ENCODE measurements at regions not wholly inside any gene's neighbourhood (a gene's known extent, or its start where the extent isn't known, plus 50 kb on each side); places are given as distances from the start of the nearest gene placed in this dataset.
A peak's percentile ranks its signal among the peaks of the same experiment; 100 is the strongest.

DNA sequence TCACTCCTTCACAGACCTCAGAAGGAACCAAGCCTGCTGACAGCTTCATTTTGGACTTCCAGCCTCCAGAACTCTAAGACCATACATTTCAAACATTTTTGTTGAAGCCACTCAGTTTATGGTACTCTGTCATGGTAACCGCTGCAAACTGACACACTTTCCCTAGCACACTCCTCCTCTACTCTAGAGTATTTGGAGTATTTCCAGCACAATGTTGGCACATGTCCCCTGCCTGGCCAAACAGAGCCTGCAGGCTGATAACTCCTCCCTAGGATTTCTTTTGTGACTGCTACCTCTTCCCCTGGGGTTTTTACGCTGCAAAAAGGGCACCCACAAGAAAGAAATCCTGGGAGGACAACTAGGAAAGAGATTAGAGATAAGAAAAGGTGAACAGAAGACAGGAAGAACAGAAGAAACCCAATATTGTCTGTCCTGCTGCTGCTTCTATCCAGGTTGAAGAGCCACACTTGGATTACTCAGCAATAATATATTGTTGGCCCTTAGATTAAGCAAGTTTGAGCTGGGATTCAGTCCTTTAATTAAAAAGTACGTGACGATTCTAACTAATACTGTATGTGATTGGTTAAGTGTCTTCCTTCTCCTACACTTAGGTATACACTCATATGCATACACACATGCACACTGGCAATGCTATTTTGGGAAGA, 844.1 kb downstream of the LTN1 start:
- Histone ChIP-seq H3K9ac (ENCODE audit: insufficient read depth in 1 of 2, low read length in 2 of 2) (no peak overlapping the region), H3K27ac (ENCODE audit: low read depth in 1 of 2, low read length in 1 of 2) (no peak overlapping the region), H3K27me3 (ENCODE audit: control insufficient read depth in 3 of 3, insufficient read depth in 3 of 3, low read length in 2 of 3) (no peaks in the 10 kb centered on the region), H3K9me3 (ENCODE audit: control insufficient read depth in 4 of 4, insufficient read depth in 3 of 4, low read length in 3 of 4) (no peaks in the 10 kb centered on the region), H3K36me3 (ENCODE audit: control insufficient read depth in 4 of 4, insufficient read depth in 4 of 4, low read length in 4 of 4) (no peaks in the 10 kb centered on the region), H3K4me3 (no peak overlapping the region), H3K4me1 (ENCODE audit: control insufficient read depth in 5 of 5, insufficient read depth in 5 of 5, low read length in 5 of 5) (peaks cover 0 to 2% (median 0%) of the 10 kb centered on the region in 5 donors)
- TF ChIP-seq, protein P1, sequence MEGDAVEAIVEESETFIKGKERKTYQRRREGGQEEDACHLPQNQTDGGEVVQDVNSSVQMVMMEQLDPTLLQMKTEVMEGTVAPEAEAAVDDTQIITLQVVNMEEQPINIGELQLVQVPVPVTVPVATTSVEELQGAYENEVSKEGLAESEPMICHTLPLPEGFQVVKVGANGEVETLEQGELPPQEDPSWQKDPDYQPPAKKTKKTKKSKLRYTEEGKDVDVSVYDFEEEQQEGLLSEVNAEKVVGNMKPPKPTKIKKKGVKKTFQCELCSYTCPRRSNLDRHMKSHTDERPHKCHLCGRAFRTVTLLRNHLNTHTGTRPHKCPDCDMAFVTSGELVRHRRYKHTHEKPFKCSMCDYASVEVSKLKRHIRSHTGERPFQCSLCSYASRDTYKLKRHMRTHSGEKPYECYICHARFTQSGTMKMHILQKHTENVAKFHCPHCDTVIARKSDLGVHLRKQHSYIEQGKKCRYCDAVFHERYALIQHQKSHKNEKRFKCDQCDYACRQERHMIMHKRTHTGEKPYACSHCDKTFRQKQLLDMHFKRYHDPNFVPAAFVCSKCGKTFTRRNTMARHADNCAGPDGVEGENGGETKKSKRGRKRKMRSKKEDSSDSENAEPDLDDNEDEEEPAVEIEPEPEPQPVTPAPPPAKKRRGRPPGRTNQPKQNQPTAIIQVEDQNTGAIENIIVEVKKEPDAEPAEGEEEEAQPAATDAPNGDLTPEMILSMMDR (IDR thresholded peaks at IDR 0.05; ENCODE audit: control extremely low read depth, extremely low read depth): no peak
- WGBS, 2 donors: 71 to 85% methylated on average over 4 of the region's 4 CpGs
- ATAC-seq (ENCODE audit: insufficient read depth, low FRiP score) (no peak), DNase-seq (peak; percentile 26 to 55 (median 54))

DNA sequence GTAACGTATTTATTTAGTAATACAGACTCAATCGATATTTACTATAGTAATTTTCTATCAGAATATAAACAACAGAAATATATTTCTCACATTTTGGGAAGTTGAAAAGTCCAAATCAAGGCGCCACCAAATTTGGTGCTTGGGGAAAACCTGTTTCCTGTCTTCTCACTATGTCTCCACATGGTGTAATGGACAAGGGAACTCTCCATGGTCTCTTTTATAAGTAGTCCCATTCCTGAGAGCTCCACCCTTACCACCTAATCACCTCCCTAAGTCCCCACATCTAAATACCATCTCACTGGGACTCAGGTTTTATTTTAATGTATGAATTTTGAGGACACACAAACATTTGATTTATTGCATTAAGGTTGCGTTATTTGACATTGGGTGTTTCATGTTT, 848.0 kb downstream of the LTN1 start:
- no peaks in the 10 kb centered on the region for H3K36me3 ChIP-seq (ENCODE audit: control insufficient read depth in 4 of 4, insufficient read depth in 4 of 4, low read length in 4 of 4)
- ATAC-seq (ENCODE audit: insufficient read depth, low FRiP score): no peak
- peaks cover 0 to 2% (median 0%) of the 10 kb centered on the region in 4 donors for H3K9me3 ChIP-seq (ENCODE audit: control insufficient read depth in 4 of 4, insufficient read depth in 3 of 4, low read length in 3 of 4)
- no peak overlapping the region for H3K27ac ChIP-seq (ENCODE audit: low read depth in 1 of 2, low read length in 1 of 2)
- no peak overlapping the region for H3K4me3 ChIP-seq
- no peak overlapping the region for H3K9ac ChIP-seq (ENCODE audit: insufficient read depth in 1 of 2, low read length in 2 of 2)
- H3K4me1 ChIP-seq (ENCODE audit: control insufficient read depth in 5 of 5, insufficient read depth in 5 of 5, low read length in 5 of 5): peaks cover 0 to 2% (median 0%) of the 10 kb centered on the region in 5 donors
- no peaks in the 10 kb centered on the region for H3K27me3 ChIP-seq (ENCODE audit: control insufficient read depth in 3 of 3, insufficient read depth in 3 of 3, low read length in 2 of 3)
- 94 to 95% methylated on average over 4 of the region's 4 CpGs for WGBS, 2 donors
- no peak for DNase-seq
- TF ChIP-seq, protein P1 (IDR thresholded peaks at IDR 0.05; ENCODE audit: control extremely low read depth, extremely low read depth): no peak

DNA sequence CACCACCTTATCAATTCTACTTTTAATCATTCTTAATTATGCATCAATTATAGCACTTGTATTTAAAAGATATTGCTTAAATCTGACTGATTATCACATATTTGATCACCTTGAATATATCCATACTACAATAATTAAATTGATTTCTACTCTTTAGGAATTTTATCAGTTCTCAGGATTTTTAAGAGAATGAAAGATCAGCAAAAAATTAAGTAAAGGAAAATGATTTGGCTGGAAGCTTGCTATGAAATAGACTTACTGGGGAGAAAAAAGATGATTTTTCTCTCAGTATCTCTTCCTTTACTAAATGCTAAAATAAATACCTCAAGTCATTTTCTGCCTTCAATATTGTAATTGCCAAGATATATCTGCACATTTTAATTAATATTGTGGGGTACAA, 848.6 kb downstream of the LTN1 start:
- no peak overlapping the region for H3K27ac ChIP-seq (ENCODE audit: low read depth in 1 of 2, low read length in 1 of 2)
- no peak overlapping the region for H3K4me3 ChIP-seq
- DNase-seq (no peak), ATAC-seq (ENCODE audit: insufficient read depth, low FRiP score) (no peak)
- no peaks in the 10 kb centered on the region for H3K36me3 ChIP-seq (ENCODE audit: control insufficient read depth in 4 of 4, insufficient read depth in 4 of 4, low read length in 4 of 4)
- H3K9ac ChIP-seq (ENCODE audit: insufficient read depth in 1 of 2, low read length in 2 of 2): no peak overlapping the region
- H3K27me3 ChIP-seq (ENCODE audit: control insufficient read depth in 3 of 3, insufficient read depth in 3 of 3, low read length in 2 of 3): no peaks in the 10 kb centered on the region
- peaks cover 0 to 5% (median 0%) of the 10 kb centered on the region in 4 donors for H3K9me3 ChIP-seq (ENCODE audit: control insufficient read depth in 4 of 4, insufficient read depth in 3 of 4, low read length in 3 of 4)
- H3K4me1 ChIP-seq (ENCODE audit: control insufficient read depth in 5 of 5, insufficient read depth in 5 of 5, low read length in 5 of 5): peaks cover 0 to 1% (median 0%) of the 10 kb centered on the region in 5 donors
- TF ChIP-seq, protein P1 (IDR thresholded peaks at IDR 0.05; ENCODE audit: control extremely low read depth, extremely low read depth): no peak

DNA sequence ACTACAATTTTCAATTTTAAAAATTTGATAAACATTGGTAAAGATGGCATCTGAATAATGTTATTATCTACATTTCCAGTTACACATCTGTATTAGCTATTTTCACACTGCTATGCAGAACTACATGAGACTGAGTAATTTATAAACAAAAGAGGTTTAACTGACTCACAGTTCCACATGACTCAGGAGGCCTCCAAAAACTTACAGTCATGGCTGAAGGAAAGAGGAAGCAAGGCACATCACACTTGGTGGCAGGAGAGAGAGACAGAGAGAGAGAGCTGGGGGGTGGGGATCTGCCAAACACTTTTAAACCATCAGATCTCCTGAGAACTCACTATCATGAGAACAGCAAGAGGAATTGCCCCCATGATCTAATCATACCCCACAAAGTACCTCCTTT, 850.0 kb downstream of the LTN1 start:
- H3K27me3 ChIP-seq (ENCODE audit: control insufficient read depth in 3 of 3, insufficient read depth in 3 of 3, low read length in 2 of 3): no peaks in the 10 kb centered on the region
- ATAC-seq (ENCODE audit: insufficient read depth, low FRiP score) (peak; percentile 53), DNase-seq (peak in 1 of 3 donors; percentile 11)
- H3K9ac ChIP-seq (ENCODE audit: insufficient read depth in 1 of 2, low read length in 2 of 2): no peak overlapping the region
- H3K36me3 ChIP-seq (ENCODE audit: control insufficient read depth in 4 of 4, insufficient read depth in 4 of 4, low read length in 4 of 4): no peaks in the 10 kb centered on the region
- no peak overlapping the region for H3K4me3 ChIP-seq
- peaks cover 0 to 5% (median 2%) of the 10 kb centered on the region in 4 donors for H3K9me3 ChIP-seq (ENCODE audit: control insufficient read depth in 4 of 4, insufficient read depth in 3 of 4, low read length in 3 of 4)
- TF ChIP-seq, protein P1 (IDR thresholded peaks at IDR 0.05; ENCODE audit: control extremely low read depth, extremely low read depth): no peak
- no peak overlapping the region for H3K27ac ChIP-seq (ENCODE audit: low read depth in 1 of 2, low read length in 1 of 2)
- no peaks in the 10 kb centered on the region for H3K4me1 ChIP-seq (ENCODE audit: control insufficient read depth in 5 of 5, insufficient read depth in 5 of 5, low read length in 5 of 5)

All from lung (tissue), 11 donors.